GM19025 (cell line): ENCODE measurements at regions not wholly inside any gene's neighbourhood (a gene's known extent, or its start where the extent isn't known, plus 50 kb on each side); places are given as distances from the start of the nearest gene placed in this dataset.
"Not testable (repeated sequence)": the region's sequence is repeated elsewhere in the genome, so short reads cannot be mapped to it uniquely, and the experiment has no call there.

ENCODE experiments used
- ATAC-seq: cut with Tn5 transposase; IDR thresholded peaks from one replicate; pipeline ENCODE4 v1.9.1; 2021; ENCODE audit warnings: mild to moderate bottlenecking, low read depth, moderate library complexity; ENCODE audit not compliant: unreplicated experiment

GRCh38 chr2:91603996-91604395, 2912.5 kb downstream of the RPIA start:
- ATAC-seq: not testable (repeated sequence)

- not testable (repeated sequence) for ATAC-seq
These were observed 2913.2 kb downstream of the RPIA start for GRCh38 chr2:91604629-91605028.

- ATAC-seq: not testable (repeated sequence)
These were observed 2932.3 kb downstream of the RPIA start for GRCh38 chr2:91623739-91624138.

- not testable (repeated sequence) for ATAC-seq
These were observed 2937.0 kb downstream of the RPIA start for GRCh38 chr2:91628471-91628870.

- ATAC-seq: not testable (repeated sequence)
These were observed 2965.7 kb downstream of the RPIA start for GRCh38 chr2:91657193-91657592.

GRCh38 chr2:91658336-91658735, 2966.9 kb downstream of the RPIA start:
- ATAC-seq: not testable (repeated sequence)

- not testable (repeated sequence) for ATAC-seq
These were observed 2967.9 kb downstream of the RPIA start for GRCh38 chr2:91659189-91659916.

- peak; percentile 100 for ATAC-seq
These were observed 2968.4 kb downstream of the RPIA start for GRCh38 chr2:91659917-91660275.

GRCh38 chr2:91667341-91667740, 2975.9 kb downstream of the RPIA start:
- not testable (repeated sequence) for ATAC-seq

GRCh38 chr2:91685541-91685940, 2994.1 kb downstream of the RPIA start:
- not testable (repeated sequence) for ATAC-seq

GRCh38 chr2:91686046-91686445, 2994.6 kb downstream of the RPIA start:
- not testable (repeated sequence) for ATAC-seq
